Vagina (tissue), 2 donors: ENCODE measurements at regions not wholly inside any gene's neighbourhood (a gene's known extent, or its start where the extent isn't known, plus 50 kb on each side); places are given as distances from the start of the nearest gene placed in this dataset.

Experiments
- POLR2A ChIP-seq, 2 donors: fragments of 450-650 bp; IDR thresholded peaks; one replicate each; pipeline ENCODE4 v1.6.1; 2017; ENCODE audit warnings: antibody characterized with exemption in 2 of 2, mild to moderate bottlenecking in 2 of 2, moderate library complexity in 2 of 2
- TF ChIP-seq, protein P1 (sequence below), 3 experiments: fragments of 450-650 bp in 2 of 3; fragments of 200-600 bp in 1 of 3; sonication (generic) in 1 of 3; IDR thresholded peaks; one replicate each; pipeline ENCODE4 v1.5.1; 2017 to 2019; ENCODE audit warnings: antibody characterized with exemption in 3 of 3, mild to moderate bottlenecking in 2 of 3, moderate library complexity in 2 of 3

DNA sequence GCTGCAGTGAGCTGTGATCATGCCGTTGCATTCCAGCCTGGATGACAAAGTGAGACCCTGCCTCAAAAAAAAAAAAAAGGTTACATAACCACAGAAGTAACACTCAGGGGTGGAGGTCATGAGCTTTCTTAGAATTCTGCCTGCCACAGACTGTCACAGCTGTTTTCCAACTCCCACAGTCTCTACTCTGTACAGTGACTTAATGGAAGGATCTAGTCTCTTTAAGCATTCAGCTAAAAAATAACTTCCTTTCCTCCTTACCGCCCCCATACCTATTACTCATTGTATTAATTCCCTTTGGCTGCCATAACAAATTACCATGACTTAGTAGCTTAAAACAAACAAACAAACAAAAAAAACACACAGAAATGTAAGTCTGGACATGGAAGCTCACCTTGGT is 99.6 kb upstream of the UBE2E1 start:
- TF ChIP-seq, protein P1, sequence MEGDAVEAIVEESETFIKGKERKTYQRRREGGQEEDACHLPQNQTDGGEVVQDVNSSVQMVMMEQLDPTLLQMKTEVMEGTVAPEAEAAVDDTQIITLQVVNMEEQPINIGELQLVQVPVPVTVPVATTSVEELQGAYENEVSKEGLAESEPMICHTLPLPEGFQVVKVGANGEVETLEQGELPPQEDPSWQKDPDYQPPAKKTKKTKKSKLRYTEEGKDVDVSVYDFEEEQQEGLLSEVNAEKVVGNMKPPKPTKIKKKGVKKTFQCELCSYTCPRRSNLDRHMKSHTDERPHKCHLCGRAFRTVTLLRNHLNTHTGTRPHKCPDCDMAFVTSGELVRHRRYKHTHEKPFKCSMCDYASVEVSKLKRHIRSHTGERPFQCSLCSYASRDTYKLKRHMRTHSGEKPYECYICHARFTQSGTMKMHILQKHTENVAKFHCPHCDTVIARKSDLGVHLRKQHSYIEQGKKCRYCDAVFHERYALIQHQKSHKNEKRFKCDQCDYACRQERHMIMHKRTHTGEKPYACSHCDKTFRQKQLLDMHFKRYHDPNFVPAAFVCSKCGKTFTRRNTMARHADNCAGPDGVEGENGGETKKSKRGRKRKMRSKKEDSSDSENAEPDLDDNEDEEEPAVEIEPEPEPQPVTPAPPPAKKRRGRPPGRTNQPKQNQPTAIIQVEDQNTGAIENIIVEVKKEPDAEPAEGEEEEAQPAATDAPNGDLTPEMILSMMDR (IDR thresholded peaks at IDR 0.05) = no peak
- TF ChIP-seq POLR2A (IDR thresholded peaks at IDR 0.05) = no peak
